Fibroblast of skin of left biceps (primary cell): ENCODE measurements at regions not wholly inside any gene's neighbourhood (a gene's known extent, or its start where the extent isn't known, plus 50 kb on each side); places are given as distances from the start of the nearest gene placed in this dataset.
"Not testable (repeated sequence)": the region's sequence is repeated elsewhere in the genome, so short reads cannot be mapped to it uniquely, and the experiment has no call there.

Experiments
- DNase-seq, 2 experiments: peaks; one replicate each; pipeline ENCODE4 v3.0.0-alpha.2; 2013; ENCODE audit warnings: low read depth in 2 of 2

DNA sequence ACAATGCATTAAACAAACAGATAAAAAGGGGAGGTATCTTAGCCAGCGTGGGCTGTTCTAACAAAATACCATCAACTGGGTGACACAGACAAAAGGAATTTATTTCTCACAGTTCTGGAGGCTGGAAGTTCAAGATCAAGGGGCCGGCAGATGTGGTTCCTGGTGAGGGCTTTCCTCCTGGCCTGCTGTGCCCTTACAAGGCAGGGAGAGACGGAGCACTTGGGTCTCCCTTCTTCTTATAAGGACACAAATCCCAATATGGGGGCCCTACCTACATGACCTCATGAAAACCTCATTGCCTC, 281.6 kb upstream of the KLF14 start:
- peak in 1 of 2 experiments; percentile 47 for DNase-seq

DNA sequence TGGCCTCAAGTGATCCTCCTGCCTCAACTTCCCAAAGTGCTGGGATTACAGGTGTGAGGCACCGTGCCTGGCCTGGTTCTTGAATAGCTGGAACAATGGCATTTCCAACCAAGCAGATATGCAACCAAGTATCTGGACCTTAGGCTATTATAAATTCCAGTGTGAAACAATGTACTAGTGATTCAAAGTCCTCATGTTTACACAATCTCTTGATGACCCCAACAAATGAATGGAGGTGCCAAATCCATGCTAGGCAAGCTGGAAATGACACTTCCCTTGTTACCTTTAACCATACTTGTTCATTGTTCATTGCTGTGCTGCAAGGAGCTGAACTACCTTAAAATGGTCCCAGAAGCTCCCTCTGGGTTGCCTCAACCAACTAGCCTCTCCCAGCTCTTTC, 282.2 kb upstream of the KLF14 start:
- DNase-seq: no peak

DNA sequence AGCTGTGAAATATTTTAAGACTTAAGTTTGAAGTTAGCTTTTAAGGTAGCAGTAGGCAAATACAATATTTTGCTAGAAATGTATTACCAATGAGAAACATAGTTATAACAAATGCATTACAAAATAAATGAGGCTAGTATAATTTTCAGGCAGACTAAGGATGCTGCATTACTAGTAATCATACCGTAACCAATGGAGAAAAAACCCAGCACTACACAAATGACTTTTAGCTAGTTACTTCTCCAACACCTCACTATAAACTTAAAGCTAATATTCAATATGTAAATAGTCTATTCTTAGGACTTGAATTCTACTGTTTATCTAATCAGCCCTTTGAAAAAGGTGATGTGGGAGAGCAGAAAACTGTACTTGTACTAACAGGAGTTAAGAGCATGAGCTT, 285.3 kb upstream of the KLF14 start:
- DNase-seq: no peak

DNA sequence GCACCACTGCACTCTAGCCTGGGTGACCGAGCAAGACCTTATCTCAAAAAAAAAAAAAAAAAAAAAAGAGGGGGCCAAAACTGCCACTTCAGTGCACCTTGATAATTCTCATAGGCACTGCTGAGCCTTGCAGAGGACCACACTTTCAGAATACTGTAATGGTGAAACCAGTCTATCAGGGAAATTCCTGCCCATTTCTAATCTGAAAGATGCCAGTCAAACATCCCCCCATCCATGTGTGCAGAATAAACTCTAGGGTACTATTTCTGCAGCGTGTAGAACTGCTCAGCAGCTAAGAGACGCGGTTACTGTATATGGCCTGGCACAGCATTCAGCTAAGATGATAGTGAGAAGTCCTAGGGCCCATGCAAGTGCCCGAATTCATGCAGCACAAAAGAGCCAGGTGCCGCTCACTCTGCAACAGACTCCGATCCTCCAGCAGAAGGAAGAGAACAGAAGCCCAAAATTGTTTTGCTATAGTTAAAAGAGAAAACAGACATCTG, 286.8 kb upstream of the KLF14 start:
- DNase-seq: no peak

DNA sequence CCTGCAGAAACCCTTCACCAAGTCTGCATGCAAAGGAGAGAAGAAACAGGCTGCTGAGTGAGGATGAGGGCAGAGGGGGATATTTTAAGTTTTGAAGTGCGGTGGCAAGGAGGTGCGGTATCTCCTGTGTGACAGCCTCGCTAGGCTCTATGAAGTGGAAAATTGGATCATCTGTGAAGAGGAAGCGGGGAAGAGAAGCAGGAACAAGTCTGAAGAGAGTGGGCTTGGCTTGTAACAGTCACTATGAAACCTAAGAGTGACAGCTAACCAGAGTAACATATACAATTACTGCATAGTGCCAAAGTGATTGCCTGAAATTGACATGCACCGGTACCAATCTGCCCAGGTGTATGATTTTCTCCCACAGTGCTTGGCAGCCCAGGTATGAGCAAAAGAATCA, 287.5 kb upstream of the KLF14 start:
- no peak for DNase-seq

DNA sequence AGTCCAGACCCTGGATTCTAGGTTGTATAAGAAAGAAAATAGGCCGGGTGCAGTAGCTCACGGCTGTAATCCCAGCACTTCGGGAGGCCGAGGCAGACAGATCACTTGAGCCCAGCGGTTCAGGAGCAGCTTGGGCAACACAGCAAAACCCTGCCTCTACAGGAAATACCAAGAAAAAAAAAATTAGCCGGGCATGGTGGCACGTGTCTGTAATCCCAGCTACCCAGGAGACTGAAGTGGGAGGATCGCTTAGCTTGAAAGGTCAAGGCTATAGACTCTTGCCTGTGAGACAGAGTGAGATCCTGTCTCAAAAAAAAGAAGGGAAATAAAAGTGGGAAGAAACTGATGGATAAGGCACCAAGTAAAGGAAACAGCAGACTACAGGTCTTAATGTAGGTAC, 287.9 kb upstream of the KLF14 start:
- DNase-seq: no peak

DNA sequence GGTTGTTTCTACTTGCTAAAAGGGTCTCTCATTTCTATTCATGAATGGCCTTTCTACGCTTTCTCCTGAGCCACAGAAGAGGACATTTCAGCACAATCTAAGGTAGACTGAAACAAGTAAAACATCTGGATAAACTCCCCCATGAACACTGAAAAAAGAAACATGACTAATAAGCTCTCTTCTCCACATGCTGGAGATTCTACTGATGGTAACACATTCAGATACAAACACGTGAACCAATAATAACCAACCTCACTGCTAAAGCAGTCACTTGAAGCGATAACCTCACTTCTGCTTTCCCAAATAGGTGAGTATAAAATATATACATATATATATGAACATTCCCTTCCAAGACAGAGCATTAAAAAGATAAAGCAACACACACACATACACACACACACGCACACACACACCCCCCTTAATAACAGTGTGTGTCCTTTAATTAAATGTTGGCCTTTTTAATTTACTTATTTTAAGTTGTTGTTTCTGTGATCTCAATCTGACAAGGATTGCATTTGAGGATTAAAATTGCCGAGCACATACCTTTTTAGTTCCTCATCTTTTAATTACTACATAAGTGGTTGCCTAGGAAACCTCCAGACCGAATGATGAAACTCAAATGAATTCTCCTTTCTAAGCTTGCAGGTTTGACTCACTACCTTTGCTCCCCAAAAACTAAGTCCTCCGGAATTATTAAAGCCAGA, 292.4 kb upstream of the KLF14 start:
- peak in 1 of 2 experiments; percentile 36 for DNase-seq

DNA sequence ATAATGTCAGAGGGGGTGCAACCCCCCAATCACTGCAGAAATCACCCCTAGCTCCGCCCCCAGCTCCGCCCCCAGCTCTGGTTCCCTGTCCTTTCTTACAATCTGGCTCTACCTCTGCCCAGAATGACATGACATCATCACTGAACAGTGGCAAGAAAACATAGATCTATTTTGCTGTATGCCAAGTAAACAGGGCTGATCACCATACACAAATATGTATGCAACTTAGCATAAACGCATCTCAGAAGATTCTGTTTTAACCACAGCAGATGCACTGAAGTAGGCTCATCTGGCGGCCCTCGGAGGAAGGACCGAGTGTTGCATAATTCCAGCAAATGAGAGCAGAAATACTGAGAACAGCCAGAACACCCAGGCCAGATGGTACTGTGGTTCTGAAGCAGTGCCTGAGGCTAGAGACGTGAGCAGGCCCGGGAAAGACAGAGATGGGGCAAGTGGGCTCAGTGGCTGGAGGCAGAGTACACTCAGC, 293.3 kb upstream of the KLF14 start:
- peak; percentile 84 to 86 for DNase-seq

DNA sequence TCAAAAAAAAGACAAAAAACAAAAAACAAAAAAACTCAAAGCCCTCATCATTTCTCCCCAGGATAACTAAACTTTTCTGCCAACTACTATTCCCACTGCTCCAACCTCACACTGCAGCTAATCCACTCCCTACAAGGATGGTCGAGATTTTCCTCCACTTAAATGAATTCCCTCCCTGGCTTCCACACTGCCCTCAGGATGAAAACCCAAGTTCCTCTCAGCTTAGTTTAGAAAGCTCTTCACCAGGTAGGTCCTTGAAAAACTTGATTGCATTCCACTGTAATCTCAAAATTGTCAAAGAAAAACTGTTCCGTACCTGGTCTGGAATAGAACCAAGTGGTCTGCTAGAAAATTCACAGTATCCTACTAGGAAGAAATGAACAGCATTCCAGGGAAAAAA, 294.3 kb upstream of the KLF14 start:
- DNase-seq: no peak

DNA sequence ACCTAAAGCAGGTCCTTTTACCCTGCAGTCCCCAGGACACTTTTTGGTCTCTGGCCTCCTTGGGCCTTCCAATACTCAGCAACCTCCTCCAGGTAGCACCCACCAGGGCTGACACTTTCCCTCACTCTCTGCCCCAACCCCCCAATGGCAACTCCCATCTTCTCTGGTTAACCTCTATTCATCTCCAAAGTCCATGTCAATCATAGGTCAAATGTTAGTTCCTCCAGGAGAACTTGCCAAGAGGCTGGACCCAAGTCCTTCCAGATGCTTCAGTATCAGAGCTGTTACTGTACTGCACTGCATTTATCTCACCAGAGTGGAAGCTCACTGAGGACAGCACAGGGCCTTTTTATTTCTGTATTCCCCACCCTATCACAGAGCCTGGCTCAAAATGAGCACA, 295.0 kb upstream of the KLF14 start:
- no peak for DNase-seq

DNA sequence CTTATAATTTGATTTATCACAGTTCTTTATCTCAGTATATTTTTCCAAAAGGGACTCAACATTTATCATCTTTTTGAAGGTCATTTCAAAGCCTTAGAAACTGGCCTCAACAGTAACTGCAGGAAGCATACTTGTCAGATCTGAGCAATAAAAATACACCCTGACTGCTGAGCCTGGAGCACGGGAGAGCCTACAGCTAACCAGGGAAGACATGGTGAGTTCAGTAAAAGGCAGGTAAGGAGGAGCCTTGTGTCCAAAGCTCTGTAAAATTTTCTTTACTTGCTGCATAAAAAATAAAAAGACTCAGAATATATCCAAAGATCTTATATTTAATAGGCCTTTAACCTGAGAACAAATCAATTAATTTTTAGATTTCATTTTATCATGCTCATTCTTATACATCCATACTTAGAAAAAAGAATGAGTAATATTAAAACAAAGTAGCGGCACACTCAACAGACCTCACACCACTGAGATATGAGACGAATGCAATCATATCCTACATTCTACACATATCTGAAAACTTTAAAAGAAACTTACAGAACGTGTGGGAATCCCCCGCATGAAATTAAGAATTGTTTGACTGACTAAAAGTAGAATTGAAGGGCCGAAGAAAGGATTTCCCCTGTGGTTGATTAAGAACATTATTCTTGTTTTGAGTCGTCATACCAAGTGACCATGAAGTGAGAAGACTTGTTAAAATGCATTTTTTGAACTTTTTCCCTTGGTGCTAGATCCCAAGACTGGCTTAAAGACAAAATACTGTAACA, 296.4 kb upstream of the MKLN1 start:
- no peak for DNase-seq

DNA sequence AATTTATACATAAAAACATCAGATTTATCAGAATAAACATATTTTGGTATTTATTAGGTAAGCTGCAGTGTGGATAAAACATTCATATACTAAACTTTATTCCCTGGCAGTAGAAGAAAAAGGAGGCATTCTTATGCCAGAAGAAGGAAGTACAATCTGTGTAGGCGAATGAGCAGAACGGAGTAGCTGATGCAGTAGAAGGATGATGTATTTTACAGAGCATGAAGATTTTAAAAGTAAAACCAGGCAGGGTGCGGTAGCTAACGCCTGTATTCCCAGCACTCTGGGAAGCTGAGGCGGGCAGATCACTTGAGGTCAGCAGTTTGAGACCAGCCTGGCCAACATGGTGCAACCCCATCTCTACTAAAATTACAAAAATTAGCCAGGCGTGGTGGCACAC, 294.9 kb upstream of the MKLN1 start:
- DNase-seq: no peak

DNA sequence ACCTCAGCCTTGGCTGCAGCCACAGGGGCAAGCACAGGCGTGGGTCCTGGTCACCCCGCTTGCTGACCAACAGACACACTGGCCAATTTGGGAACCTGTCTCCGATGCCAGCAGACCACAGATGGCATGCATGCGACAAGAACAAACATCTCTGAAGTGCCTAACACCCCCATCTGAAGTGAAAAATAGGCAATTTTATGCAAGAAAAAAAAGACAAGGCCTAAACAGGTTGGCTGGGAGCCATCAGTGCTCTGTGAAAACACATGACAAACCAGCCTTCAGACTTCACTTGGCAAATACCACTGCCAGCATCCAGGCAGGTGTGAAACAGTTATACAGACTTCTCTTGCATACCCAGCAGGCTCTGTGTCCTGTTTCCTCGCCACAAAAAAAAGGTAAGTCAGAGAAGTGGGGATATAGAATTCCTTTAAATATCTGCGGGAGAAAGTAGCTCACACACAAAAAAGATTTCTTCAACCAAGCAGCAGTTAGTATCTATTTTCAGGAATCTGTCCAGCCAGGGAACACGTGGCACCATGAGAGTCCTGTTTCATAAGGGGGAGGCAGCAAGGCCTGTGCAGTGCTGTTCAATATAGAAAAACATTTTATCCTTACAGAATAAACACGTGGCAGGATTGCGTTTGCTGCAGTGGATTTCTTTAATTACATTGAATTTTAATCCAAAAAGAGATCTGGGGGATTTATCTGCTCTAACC, 293.4 kb upstream of the MKLN1 start:
- no peak for DNase-seq

DNA sequence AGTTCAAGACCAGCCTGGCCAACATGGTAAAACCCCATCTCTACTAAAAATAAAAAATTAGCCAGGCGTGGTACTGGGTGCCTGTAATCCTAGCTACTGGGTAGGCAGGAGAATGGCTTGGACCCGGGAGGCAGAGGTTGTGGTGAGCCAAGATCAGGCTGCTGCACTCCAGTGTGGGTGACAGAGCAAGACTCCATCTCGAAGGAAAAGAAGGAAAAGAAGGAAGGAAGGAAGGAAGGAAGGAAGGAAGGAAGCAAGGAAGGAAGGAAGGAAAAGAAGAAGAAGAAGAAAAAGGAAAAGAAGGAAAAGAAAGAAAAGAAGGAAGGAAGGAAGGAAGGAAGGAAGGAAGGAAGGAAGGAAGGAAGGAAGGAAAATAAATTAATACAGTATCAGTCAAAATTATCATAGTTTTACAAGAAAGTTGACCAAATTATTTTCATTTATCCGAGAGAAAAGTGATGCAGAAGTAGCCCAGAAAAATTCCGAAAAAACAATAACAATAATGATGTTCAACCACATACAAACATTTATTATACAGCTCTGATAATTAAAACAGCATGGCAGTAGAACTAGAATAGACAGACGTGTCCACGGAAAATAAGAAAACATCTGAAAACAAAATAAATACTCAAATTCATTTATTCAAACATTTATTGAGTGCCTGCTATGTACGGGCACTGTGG, 292.4 kb upstream of the MKLN1 start:
- no peak for DNase-seq

DNA sequence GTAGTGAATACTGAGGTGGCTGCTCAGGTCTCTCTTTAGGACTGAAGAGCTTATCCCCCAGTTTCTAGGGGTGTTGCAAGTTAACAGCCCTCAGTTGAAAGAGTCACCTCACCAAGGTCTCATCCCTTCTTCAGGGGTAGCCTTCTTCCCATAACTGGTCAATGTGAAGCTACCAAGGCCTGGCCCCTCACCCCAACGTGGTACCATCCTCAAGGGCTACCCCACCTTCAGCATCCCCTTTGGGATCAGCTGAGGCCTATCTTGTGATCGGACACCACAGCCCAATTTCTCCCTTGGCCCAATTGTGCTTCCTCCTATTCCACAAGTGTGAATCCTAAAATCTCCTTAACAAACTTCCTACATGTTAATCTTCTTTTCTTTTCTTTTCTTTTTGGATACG, 289.5 kb upstream of the MKLN1 start:
- DNase-seq: no peak

DNA sequence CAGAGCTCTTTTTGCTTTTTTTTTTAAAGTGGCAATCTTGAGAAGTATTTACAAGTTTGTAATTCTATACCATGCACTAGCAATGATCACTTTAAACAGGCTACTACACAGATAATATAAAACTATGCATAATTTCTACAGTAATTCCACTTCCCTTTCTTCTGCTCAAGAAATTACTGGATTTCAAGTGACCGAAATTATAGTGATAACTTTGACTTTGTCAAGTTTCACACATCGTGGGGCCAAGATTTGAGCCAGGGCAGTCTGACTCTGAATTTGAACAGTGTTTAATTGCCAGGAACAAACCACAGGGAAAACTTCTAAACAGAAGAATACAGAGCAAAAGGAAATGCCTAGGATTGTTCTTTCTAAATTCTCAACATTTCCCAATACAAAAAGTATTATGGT, 288.3 kb upstream of the MKLN1 start:
- DNase-seq: no peak

DNA sequence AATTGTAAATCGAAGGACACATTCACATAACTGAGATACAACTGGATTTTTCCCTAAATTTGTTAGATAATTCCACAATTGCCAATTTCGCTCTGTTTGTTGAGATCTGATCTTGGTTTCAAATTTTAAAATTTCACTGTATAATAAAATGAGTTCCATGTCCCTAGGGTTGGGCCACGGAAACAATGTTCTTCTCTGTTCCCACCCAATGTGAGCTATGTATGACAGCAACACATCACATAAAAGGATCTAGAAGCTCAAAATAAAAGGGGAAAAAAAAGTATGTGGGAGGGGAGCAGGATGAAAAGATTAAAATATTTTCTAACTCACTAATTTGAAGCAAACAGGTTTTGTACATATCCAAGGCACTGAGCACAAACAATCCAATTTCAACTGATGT, 287.8 kb upstream of the MKLN1 start:
- DNase-seq: no peak

DNA sequence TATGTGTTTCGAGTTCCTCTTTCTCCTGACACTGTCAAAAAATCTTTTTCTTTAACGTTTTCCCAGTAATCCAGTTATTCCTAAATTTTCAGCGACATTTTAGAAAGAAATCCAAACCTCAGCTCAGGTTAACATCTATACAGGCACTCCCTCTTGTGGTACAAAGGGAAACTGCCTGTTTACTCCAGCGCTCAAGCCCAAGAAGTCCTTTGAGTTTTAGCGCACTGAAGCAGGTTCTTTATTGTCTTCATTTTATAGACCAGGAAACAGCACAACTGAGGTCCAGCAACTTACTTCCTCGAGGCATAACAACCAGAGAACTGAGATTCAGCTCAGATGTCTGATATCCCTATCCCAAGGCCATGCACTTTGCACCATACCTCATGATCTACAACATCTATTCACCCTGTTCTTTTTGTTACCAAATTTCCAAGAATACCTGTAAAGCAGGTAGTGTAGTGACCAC, 287.2 kb upstream of the MKLN1 start:
- DNase-seq: peak; percentile 37 to 40

DNA sequence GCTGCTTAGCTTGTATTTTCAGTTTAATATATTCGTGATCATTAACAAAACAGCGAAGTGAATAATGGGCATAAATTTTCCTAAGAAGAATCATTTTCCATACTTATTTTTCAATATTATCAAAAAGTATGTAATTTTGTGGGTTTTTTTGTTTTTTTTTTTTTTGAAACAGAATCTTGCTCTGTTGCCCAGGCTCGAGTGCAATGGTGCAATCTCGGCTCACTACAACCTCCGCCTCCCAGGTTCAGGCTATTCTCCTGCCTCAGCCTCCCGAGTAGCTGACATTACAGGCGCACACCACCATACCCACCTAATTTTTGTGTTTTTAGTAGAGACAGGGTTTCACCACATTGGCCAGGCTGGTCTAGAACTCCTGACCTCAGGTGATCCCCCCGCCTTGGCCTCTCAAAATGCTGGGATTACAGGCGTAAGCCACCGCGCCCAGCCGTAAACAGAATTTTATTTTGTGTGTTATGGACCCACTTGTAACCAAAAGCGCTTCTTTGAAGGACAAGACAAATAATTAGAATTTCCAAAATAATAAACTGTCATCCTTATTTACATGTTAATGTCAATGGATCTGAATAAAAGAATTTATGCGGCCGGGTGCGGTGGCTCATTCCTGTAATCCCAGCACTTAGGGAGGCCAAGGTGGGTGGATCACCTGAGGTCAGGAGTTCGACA, 286.5 kb upstream of the MKLN1 start:
- not testable (repeated sequence) for DNase-seq

DNA sequence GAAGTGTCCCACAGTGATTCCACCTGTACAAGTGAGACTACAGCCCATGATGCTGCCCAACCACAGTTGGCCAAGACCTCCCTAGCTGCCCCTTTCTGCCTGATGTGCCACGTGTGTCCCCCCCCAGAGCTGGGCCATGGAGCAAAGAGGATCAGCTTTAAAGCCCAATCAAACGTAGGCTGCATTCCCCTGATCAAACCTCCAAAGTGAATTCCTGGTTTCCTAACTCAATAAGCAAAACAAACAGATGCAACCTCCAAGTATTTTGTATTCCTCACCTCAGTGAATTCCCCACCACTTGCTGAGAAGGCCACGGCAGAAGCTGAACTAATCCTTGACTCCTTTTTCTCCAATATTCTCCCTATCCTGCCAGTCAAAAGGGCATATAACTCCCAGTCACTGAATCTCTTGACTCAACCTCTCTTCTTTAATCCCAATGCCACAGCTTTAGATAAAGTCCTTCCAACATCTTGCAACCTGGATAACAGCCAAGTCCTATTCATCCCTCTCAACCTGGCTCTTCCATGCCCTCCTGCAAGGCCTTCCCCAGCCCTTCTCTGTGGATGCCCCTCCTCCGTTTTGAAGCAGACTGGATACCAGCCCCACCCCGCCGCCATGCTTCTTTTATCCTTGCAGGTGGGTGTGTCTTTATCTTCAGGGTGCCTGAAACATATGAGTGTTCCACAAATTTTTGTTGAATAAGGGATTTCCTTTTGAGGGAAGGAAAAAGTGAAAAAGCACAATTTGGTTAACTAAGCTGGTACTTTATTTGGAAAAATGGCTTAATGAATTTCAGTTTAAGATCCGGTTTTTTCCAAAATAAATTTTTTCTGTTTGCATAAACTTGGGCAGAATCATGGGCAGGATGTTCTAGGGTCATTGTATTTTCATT, 285.2 kb upstream of the MKLN1 start:
- DNase-seq: no peak
